Ascending aorta (tissue), 2 donors: ENCODE measurements at regions not wholly inside any gene's neighbourhood (a gene's known extent, or its start where the extent isn't known, plus 50 kb on each side); places are given as distances from the start of the nearest gene placed in this dataset.

Experiments used
- DNase-seq, 2 donors: peaks; one replicate each; pipeline ENCODE4 v3.0.0-alpha.2; 2019; ENCODE audit warnings: low spot score in 2 of 2
- H3K27ac ChIP-seq, 2 donors: fragments of 200-600 bp; sonication (generic); one replicate each; pipeline ENCODE4 v1.5.1; 2016 to 2017; ENCODE audit warnings: mild to moderate bottlenecking in 1 of 2
- H3K27me3 ChIP-seq: fragments of 200-600 bp; sonication (generic); one replicate; pipeline ENCODE4 v1.5.1; 2017
- H3K36me3 ChIP-seq, 2 donors: fragments of 200-600 bp; sonication (generic); one replicate each; pipeline ENCODE4 v1.5.1; 2016
- H3K4me1 ChIP-seq, 2 donors: fragments of 200-600 bp; sonication (generic); one replicate each; pipeline ENCODE4 v1.5.1; 2016 to 2017; ENCODE audit warnings: mild to moderate bottlenecking in 1 of 2
- H3K4me3 ChIP-seq, 2 donors: fragments of 200-600 bp; sonication (generic); one replicate each; pipeline ENCODE4 v1.5.1; 2016 to 2017; ENCODE audit warnings: mild to moderate bottlenecking in 1 of 2
- H3K9me3 ChIP-seq, 2 donors: fragments of 200-600 bp; sonication (generic); one replicate each; pipeline ENCODE4 v1.5.1; 2016
- CTCF ChIP-seq, 3 experiments: fragments of 200-600 bp in 2 of 3; fragments of 450-650 bp in 1 of 3; sonication (generic) in 2 of 3; IDR thresholded peaks; one replicate each; pipeline ENCODE4 v1.5.1; 2016 to 2019; ENCODE audit warnings: antibody characterized with exemption in 3 of 3, mild to moderate bottlenecking in 1 of 3, moderate library complexity in 1 of 3
- intact Hi-C: fragments of 100-400 bp; cut with DNase I; formaldehyde crosslinking; loops from one replicate; pipeline ENCODE4 v1.15.1; 2023

GRCh38 chr4:96946552-96946951 is 1106.7 kb downstream of the PDHA2 start:
- intact Hi-C loops, result no loop called here
- H3K9me3 ChIP-seq, result no peaks in the 10 kb centered on the region
- H3K4me1 ChIP-seq, result no peaks in the 10 kb centered on the region
- H3K27ac ChIP-seq, result no peak overlapping the region
- no peak overlapping the region for H3K4me3 ChIP-seq
- no peak for TF ChIP-seq CTCF (IDR thresholded peaks at IDR 0.05)
- H3K36me3 ChIP-seq, result no peaks in the 10 kb centered on the region
- no peaks in the 10 kb centered on the region for H3K27me3 ChIP-seq
- no peak for DNase-seq

GRCh38 chr4:96952610-96953009 is 1112.7 kb downstream of the PDHA2 start:
- no peak for TF ChIP-seq CTCF (IDR thresholded peaks at IDR 0.05)
- Histone ChIP-seq H3K4me1 (no peaks in the 10 kb centered on the region), H3K27me3 (no peaks in the 10 kb centered on the region), H3K27ac (no peak overlapping the region), H3K9me3 (no peaks in the 10 kb centered on the region), H3K4me3 (no peak overlapping the region), H3K36me3 (no peaks in the 10 kb centered on the region)
- DNase-seq, result no peak
- intact Hi-C loops, result no loop called here

GRCh38 chr4:96955226-96955625 is 1115.3 kb downstream of the PDHA2 start:
- Histone ChIP-seq H3K4me1 (no peaks in the 10 kb centered on the region), H3K4me3 (no peak overlapping the region), H3K36me3 (no peaks in the 10 kb centered on the region), H3K9me3 (no peaks in the 10 kb centered on the region), H3K27me3 (no peaks in the 10 kb centered on the region), H3K27ac (no peak overlapping the region)
- intact Hi-C loops, result no loop called here
- no peak for TF ChIP-seq CTCF (IDR thresholded peaks at IDR 0.05)
- DNase-seq, result no peak

- Histone ChIP-seq H3K27me3 (no peaks in the 10 kb centered on the region), H3K9me3 (no peaks in the 10 kb centered on the region), H3K4me3 (no peak overlapping the region), H3K4me1 (no peaks in the 10 kb centered on the region), H3K36me3 (no peaks in the 10 kb centered on the region), H3K27ac (no peak overlapping the region)
- intact Hi-C loops, result no loop called here
- no peak for DNase-seq
- no peak for TF ChIP-seq CTCF (IDR thresholded peaks at IDR 0.05)
These were observed 1115.8 kb downstream of the PDHA2 start for GRCh38 chr4:96955691-96956090.

- Histone ChIP-seq H3K4me3 (no peak overlapping the region), H3K36me3 (no peaks in the 10 kb centered on the region), H3K27me3 (no peaks in the 10 kb centered on the region), H3K4me1 (no peaks in the 10 kb centered on the region), H3K27ac (no peak overlapping the region), H3K9me3 (no peaks in the 10 kb centered on the region)
- intact Hi-C loops, result no loop called here
- no peak for DNase-seq
- TF ChIP-seq CTCF (IDR thresholded peaks at IDR 0.05), result no peak
These were observed 1129.6 kb downstream of the PDHA2 start for GRCh38 chr4:96969455-96969854.

GRCh38 chr4:96972920-96973319 is 1133.0 kb downstream of the PDHA2 start:
- no peak for TF ChIP-seq CTCF (IDR thresholded peaks at IDR 0.05)

More at GRCh38 chr4:96972920-96973319, 1133.0 kb downstream of the PDHA2 start:
- Histone ChIP-seq H3K27me3 (no peaks in the 10 kb centered on the region), H3K9me3 (no peaks in the 10 kb centered on the region), H3K36me3 (no peaks in the 10 kb centered on the region), H3K27ac (no peak overlapping the region), H3K4me1 (no peaks in the 10 kb centered on the region), H3K4me3 (no peak overlapping the region)
- intact Hi-C loops, result no loop called here
- no peak for DNase-seq
